ENCODE measurements at regions not wholly inside any gene's neighbourhood (a gene's known extent, or its start where the extent isn't known, plus 50 kb on each side); places are given as distances from the start of the nearest gene placed in this dataset.

GRCh38 chr13:34620862-34621261 is 321.2 kb upstream of the NBEA start:
- Histone ChIP-seq H3K4me1 (ENCODE audit: control insufficient read depth, extremely low read depth, insufficient read depth, low read length) (no peaks in the 10 kb centered on the region), H3K79me2 (ENCODE audit: control insufficient read depth, insufficient read depth, low read length) (no peaks in the 10 kb centered on the region), H3K9me1 (replicated peaks; ENCODE audit: control insufficient read depth, extremely low read depth, insufficient read depth, low read length) (no peaks in the 10 kb centered on the region), H4K20me1 (replicated peaks; ENCODE audit: control insufficient read depth, extremely low read depth, insufficient read depth, low read length) (no peaks in the 10 kb centered on the region), H3K27ac (ENCODE audit: insufficient read depth, low read depth, low read length) (no peak overlapping the region), H3K27me3 (ENCODE audit: control insufficient read depth in 2 of 2, insufficient read depth in 2 of 2, low read length in 2 of 2) (peaks cover 0 to 2% of the 10 kb centered on the region in 2 experiments), H2AFZ (ENCODE audit: low read depth, low read length) (no peak overlapping the region), H3K4me2 (ENCODE audit: insufficient read depth, low read length) (no peak overlapping the region), H3K4me3 (replicated peaks in 1 of 3; ENCODE audit: insufficient read depth in 1 of 3, low read depth in 1 of 3, low read length in 3 of 3) (no peak overlapping the region), H3K36me3 (ENCODE audit: control insufficient read depth in 2 of 2, extremely low read depth in 1 of 2, insufficient read depth in 2 of 2, low read length in 2 of 2) (no peaks in the 10 kb centered on the region), H3K9me3 (replicated peaks; ENCODE audit: control insufficient read depth, insufficient read depth, low read length) (no peaks in the 10 kb centered on the region), H3K9ac (replicated peaks; ENCODE audit: extremely low read depth, insufficient read depth, low read length) (no peak overlapping the region)
- BruUV-seq (replicated peaks), result no TSS peak
- intact Hi-C loops (cut with micrococcal nuclease) (no loop called here), dilution Hi-C loops (cut with MboI; ENCODE audit: extremely low pct_ligation_motif_present, low sequenced_read_pairs) (no loop called here)
- DNase-seq (ENCODE audit: low read depth, low spot score), result no peak
- ChIA-PET CTCF (interaction anchor here (0.6 kb wide), 1 partner anchor 125 kb away, joined by 3 read pairs; no protein-coding TSS in a partner anchor), POLR2A (no interaction called here)
- no peak for TF ChIP-seq EZH2 (IDR thresholded peaks at IDR 0.05; ENCODE audit: borderline replicate concordance, low read depth, low read length, severe bottlenecking)
- no peak for TF ChIP-seq GATA2 (IDR thresholded peaks at IDR 0.05; ENCODE audit: insufficient read depth, insufficient read length, low read depth, low read length)
- no peak for TF ChIP-seq JUN (IDR thresholded peaks at IDR 0.05; ENCODE audit: borderline replicate concordance, insufficient read depth, insufficient read length, low read depth)
- no peak for TF ChIP-seq MYC (IDR thresholded peaks at IDR 0.05; ENCODE audit: low read depth, low read length)
- no peak for TF ChIP-seq POLR2AphosphoS5 (IDR thresholded peaks at IDR 0.05; ENCODE audit: insufficient read depth, low read depth, low read length)
- no peak for TF ChIP-seq CTCF (IDR thresholded peaks at IDR 0.05; ENCODE audit: extremely low read depth in 1 of 2, insufficient read depth in 1 of 2, low read depth in 1 of 2, low read length in 2 of 2)
- no peak for TF ChIP-seq MAX (IDR thresholded peaks at IDR 0.05; ENCODE audit: insufficient read depth, insufficient read length)
- TF ChIP-seq FOS (IDR thresholded peaks at IDR 0.05; ENCODE audit: borderline replicate concordance, insufficient read depth, low read length), result no peak
- no peak for TF ChIP-seq POLR2A (IDR thresholded peaks at IDR 0.05; ENCODE audit: low read depth, low read length)
- no peak for FAIRE-seq
